HFFc6 (cell line): ENCODE measurements at regions not wholly inside any gene's neighbourhood (a gene's known extent, or its start where the extent isn't known, plus 50 kb on each side); places are given as distances from the start of the nearest gene placed in this dataset.

ENCODE experiments used
- DNase-seq: peaks from one replicate; pipeline ENCODE4 v3.0.0-alpha.2; 2018
- H3K27ac Mint-ChIP-seq: 2 replicates; pipeline ENCODE4 v1.8.0; 2020; ENCODE audit warnings: mild to moderate bottlenecking, mixed read lengths
- H3K27me3 Mint-ChIP-seq: 2 replicates; pipeline ENCODE4 v1.8.0; 2021; ENCODE audit warnings: mild to moderate bottlenecking, moderate library complexity, mixed read lengths; ENCODE audit not compliant: insufficient read depth
- H3K36me3 Mint-ChIP-seq: 2 replicates; pipeline ENCODE4 v1.8.0; 2021; ENCODE audit warnings: low read depth, mixed read lengths
- H3K4me1 Mint-ChIP-seq: 2 replicates; pipeline ENCODE4 v1.8.0; 2020; ENCODE audit warnings: low read depth, mixed read lengths
- H3K4me3 Mint-ChIP-seq: 2 replicates; pipeline ENCODE4 v1.8.0; 2020; ENCODE audit warnings: mild to moderate bottlenecking, moderate library complexity, mixed read lengths
- H3K9me3 Mint-ChIP-seq: 2 replicates; pipeline ENCODE4 v1.8.0; 2020; ENCODE audit warnings: mild to moderate bottlenecking, mixed read lengths
- TF ChIP-seq, protein P1 (sequence below): fragments of 200-600 bp; sonication (generic); IDR thresholded peaks from 2 replicates; pipeline ENCODE4 v1.5.0; 2021; ENCODE audit warnings: antibody characterized with exemption, mild to moderate bottlenecking

GRCh38 chr2:16320716-16321115 is 344.9 kb downstream of the CYRIA start:
- H3K4me3 Mint-ChIP-seq: no peak overlapping the region
- no peaks in the 10 kb centered on the region; the same call in 1 of the 2 replicates for H3K27me3 Mint-ChIP-seq
- no peak overlapping the region for H3K27ac Mint-ChIP-seq
- DNase-seq: no peak
- H3K4me1 Mint-ChIP-seq: no peaks in the 10 kb centered on the region
- H3K9me3 Mint-ChIP-seq: peaks cover 74% of the 10 kb centered on the region
- TF ChIP-seq, protein P1, sequence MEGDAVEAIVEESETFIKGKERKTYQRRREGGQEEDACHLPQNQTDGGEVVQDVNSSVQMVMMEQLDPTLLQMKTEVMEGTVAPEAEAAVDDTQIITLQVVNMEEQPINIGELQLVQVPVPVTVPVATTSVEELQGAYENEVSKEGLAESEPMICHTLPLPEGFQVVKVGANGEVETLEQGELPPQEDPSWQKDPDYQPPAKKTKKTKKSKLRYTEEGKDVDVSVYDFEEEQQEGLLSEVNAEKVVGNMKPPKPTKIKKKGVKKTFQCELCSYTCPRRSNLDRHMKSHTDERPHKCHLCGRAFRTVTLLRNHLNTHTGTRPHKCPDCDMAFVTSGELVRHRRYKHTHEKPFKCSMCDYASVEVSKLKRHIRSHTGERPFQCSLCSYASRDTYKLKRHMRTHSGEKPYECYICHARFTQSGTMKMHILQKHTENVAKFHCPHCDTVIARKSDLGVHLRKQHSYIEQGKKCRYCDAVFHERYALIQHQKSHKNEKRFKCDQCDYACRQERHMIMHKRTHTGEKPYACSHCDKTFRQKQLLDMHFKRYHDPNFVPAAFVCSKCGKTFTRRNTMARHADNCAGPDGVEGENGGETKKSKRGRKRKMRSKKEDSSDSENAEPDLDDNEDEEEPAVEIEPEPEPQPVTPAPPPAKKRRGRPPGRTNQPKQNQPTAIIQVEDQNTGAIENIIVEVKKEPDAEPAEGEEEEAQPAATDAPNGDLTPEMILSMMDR: no peak
- H3K36me3 Mint-ChIP-seq: no peaks in the 10 kb centered on the region; the same call in 1 of the 2 replicates

DNA sequence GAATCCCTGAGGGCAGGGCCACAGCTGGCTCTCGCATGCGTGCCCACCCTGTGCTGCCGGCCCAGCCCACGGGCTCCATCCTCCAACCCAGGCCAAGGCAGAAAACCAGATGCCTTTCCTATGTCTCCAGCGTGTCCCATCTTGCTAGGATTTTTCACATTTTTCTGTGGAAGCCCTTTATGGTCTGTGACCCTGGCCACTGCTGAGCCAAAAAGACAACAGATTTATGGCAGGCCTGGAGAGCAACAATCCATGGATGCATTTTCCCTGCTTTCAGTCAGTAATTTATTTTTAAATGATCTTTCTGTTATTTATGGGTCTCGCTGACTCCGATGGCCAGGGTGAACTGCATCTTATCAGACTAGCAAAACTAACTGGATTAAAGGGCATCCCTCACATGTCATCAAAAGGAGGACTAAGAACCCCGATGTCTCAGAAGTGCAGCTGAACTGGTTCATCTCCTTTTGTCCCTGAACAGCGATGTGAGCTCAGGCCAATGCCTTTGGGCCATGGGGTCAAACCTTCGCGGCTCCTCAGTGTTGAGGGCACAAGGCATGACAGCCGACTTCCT is 346.0 kb downstream of the CYRIA start:
- TF ChIP-seq, protein P1: no peak
- no peak for DNase-seq
- Mint-ChIP-seq H3K4me1 (no peaks in the 10 kb centered on the region), H3K4me3 (no peak overlapping the region), H3K36me3 (no peaks in the 10 kb centered on the region; the same call in 1 of the 2 replicates), H3K9me3 (peaks cover 74% of the 10 kb centered on the region), H3K27me3 (no peaks in the 10 kb centered on the region; the same call in 1 of the 2 replicates), H3K27ac (no peak overlapping the region)

GRCh38 chr2:16318474-16319195 is 347.0 kb downstream of the CYRIA start:
- Mint-ChIP-seq H3K36me3 (peaks cover 6% of the 10 kb centered on the region; the same call in 1 of the 2 replicates), H3K9me3 (peaks cover 76% of the 10 kb centered on the region), H3K4me3 (no peak overlapping the region), H3K27me3 (no peaks in the 10 kb centered on the region; the same call in 1 of the 2 replicates), H3K4me1 (no peaks in the 10 kb centered on the region), H3K27ac (no peak overlapping the region)
- no peak for DNase-seq
- TF ChIP-seq, protein P1: no peak

GRCh38 chr2:16318051-16318450 is 347.6 kb downstream of the CYRIA start:
- TF ChIP-seq, protein P1: no peak
- peaks cover 77% of the 10 kb centered on the region for H3K9me3 Mint-ChIP-seq
- no peak for DNase-seq
- peaks cover 6% of the 10 kb centered on the region; the same call in 1 of the 2 replicates for H3K36me3 Mint-ChIP-seq
- no peaks in the 10 kb centered on the region for H3K4me1 Mint-ChIP-seq
- no peak overlapping the region for H3K27ac Mint-ChIP-seq
- no peak overlapping the region for H3K4me3 Mint-ChIP-seq
- no peaks in the 10 kb centered on the region; the same call in 1 of the 2 replicates for H3K27me3 Mint-ChIP-seq

- peaks cover 82% of the 10 kb centered on the region for H3K9me3 Mint-ChIP-seq
- no peak overlapping the region for H3K27ac Mint-ChIP-seq
- no peak for DNase-seq
- no peaks in the 10 kb centered on the region for H3K4me1 Mint-ChIP-seq
- TF ChIP-seq, protein P1: no peak
- H3K4me3 Mint-ChIP-seq: no peak overlapping the region
- H3K27me3 Mint-ChIP-seq: no peaks in the 10 kb centered on the region; the same call in 1 of the 2 replicates
- peaks cover 6% of the 10 kb centered on the region; the same call in 1 of the 2 replicates for H3K36me3 Mint-ChIP-seq
Observed at GRCh38 chr2:16317211-16317830, 348.3 kb downstream of the CYRIA start.
